Hepatocyte (in vitro differentiated cells): ENCODE measurements at regions not wholly inside any gene's neighbourhood (a gene's known extent, or its start where the extent isn't known, plus 50 kb on each side); places are given as distances from the start of the nearest gene placed in this dataset.

Source experiments
- DNase-seq: peaks from one replicate; pipeline ENCODE4 v3.0.0-alpha.2; 2016; ENCODE audit warnings: low spot score
- H2AFZ ChIP-seq: fragments of 200-600 bp; sonication (generic); 2 replicates; pipeline ENCODE4 v1.6.0; 2016; ENCODE audit warnings: antibody characterized with exemption, mild to moderate bottlenecking
- H3K27ac ChIP-seq: fragments of 200-600 bp; sonication (generic); 2 replicates; pipeline ENCODE4 v1.5.1; 2016; ENCODE audit warnings: mild to moderate bottlenecking
- H3K27me3 ChIP-seq: fragments of 200-600 bp; sonication (generic); 2 replicates; pipeline ENCODE4 v1.6.1; 2016
- H3K36me3 ChIP-seq: fragments of 200-600 bp; sonication (generic); replicated peaks from 2 replicates; pipeline ENCODE4 v1.5.1; 2016; ENCODE audit warnings: low read depth; ENCODE audit not compliant: insufficient read depth
- H3K4me1 ChIP-seq: fragments of 200-600 bp; sonication (generic); 2 replicates; pipeline ENCODE4 v1.5.1; 2016; ENCODE audit warnings: mild to moderate bottlenecking, moderate library complexity; ENCODE audit not compliant: insufficient read depth
- H3K4me2 ChIP-seq: fragments of 200-600 bp; sonication (generic); 2 replicates; pipeline ENCODE4 v1.6.0; 2016
- H3K4me3 ChIP-seq: fragments of 200-600 bp; sonication (generic); 2 replicates; pipeline ENCODE4 v1.5.1; 2016; ENCODE audit warnings: mild to moderate bottlenecking
- H3K79me2 ChIP-seq: fragments of 200-600 bp; sonication (generic); 2 replicates; pipeline ENCODE4 v1.6.0; 2017; ENCODE audit warnings: mild to moderate bottlenecking
- H3K9me2 ChIP-seq: fragments of 200-600 bp; sonication (generic); replicated peaks from 2 replicates; pipeline ENCODE4 v1.6.0; 2017; ENCODE audit warnings: mild to moderate bottlenecking; ENCODE audit not compliant: insufficient read depth
- H3K9me3 ChIP-seq: fragments of 200-600 bp; sonication (generic); 2 replicates; pipeline ENCODE4 v1.5.1; 2016; ENCODE audit warnings: low read depth, mild to moderate bottlenecking
- H4K20me1 ChIP-seq: fragments of 200-600 bp; sonication (generic); 2 replicates; pipeline ENCODE4 v1.6.0; 2016; ENCODE audit warnings: mild to moderate bottlenecking; ENCODE audit not compliant: insufficient read depth, poor library complexity, severe bottlenecking
- EZH2 ChIP-seq: fragments of 200-600 bp; sonication (generic); IDR thresholded peaks from 2 replicates; pipeline ENCODE4 v1.6.1; 2016; ENCODE audit warnings: antibody characterized with exemption, mild to moderate bottlenecking, borderline replicate concordance
- EZH2phosphoT487 ChIP-seq: fragments of 200-600 bp; sonication (generic); IDR thresholded peaks from one replicate; pipeline ENCODE4 v1.6.1; 2018; ENCODE audit warnings: antibody characterized with exemption, mild to moderate bottlenecking, low read depth, moderate library complexity; ENCODE audit not compliant: unreplicated experiment, severe bottlenecking
- WGBS: methylation state at CpG from one replicate; pipeline ENCODE4 v1.1.6; 2016; ENCODE audit warnings: low lambda C conversion rate; ENCODE audit errors: missing lambda C conversion rate; 5-methylcytosine and 5-hydroxymethylcytosine counted together
- TF ChIP-seq, protein P1 (sequence below): fragments of 200-600 bp; sonication (generic); IDR thresholded peaks from 2 replicates; pipeline ENCODE4 v1.5.1; 2016; ENCODE audit warnings: antibody characterized with exemption, mild to moderate bottlenecking; ENCODE audit not compliant: poor library complexity

DNA sequence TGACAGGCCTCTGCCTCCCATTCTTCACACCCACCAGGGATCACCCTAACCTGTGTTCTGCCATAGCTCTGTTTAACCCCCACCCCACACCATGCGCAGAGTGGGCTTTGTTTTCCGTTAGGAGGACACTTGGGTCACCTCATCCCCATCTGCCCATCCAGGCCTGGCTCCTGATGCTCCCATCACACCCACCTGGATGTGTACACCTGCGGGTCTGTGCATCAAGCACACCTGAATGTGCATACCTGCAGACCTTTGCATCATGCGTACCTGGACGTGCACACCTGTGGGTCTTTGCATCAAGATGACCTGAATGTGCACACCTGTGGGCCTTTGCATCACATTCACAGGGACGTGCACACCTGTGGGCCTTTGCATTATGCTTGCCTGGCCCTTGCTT is 835.8 kb upstream of the TMEM132C start:
- no peak for DNase-seq
- no peak overlapping the region for H2AFZ ChIP-seq
- TF ChIP-seq EZH2phosphoT487: no peak
- TF ChIP-seq, protein P1, sequence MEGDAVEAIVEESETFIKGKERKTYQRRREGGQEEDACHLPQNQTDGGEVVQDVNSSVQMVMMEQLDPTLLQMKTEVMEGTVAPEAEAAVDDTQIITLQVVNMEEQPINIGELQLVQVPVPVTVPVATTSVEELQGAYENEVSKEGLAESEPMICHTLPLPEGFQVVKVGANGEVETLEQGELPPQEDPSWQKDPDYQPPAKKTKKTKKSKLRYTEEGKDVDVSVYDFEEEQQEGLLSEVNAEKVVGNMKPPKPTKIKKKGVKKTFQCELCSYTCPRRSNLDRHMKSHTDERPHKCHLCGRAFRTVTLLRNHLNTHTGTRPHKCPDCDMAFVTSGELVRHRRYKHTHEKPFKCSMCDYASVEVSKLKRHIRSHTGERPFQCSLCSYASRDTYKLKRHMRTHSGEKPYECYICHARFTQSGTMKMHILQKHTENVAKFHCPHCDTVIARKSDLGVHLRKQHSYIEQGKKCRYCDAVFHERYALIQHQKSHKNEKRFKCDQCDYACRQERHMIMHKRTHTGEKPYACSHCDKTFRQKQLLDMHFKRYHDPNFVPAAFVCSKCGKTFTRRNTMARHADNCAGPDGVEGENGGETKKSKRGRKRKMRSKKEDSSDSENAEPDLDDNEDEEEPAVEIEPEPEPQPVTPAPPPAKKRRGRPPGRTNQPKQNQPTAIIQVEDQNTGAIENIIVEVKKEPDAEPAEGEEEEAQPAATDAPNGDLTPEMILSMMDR: no peak
- TF ChIP-seq EZH2: no peak
- H3K27me3 ChIP-seq: no peaks in the 10 kb centered on the region
- no peaks in the 10 kb centered on the region for H3K36me3 ChIP-seq
- no peak overlapping the region for H3K4me3 ChIP-seq
- no peaks in the 10 kb centered on the region for H3K9me2 ChIP-seq
- no peak overlapping the region for H3K4me2 ChIP-seq
- 100% methylated on average over 6 of the region's 6 CpGs for WGBS
- no peaks in the 10 kb centered on the region for H3K9me3 ChIP-seq
- H3K79me2 ChIP-seq: no peaks in the 10 kb centered on the region
- no peaks in the 10 kb centered on the region for H4K20me1 ChIP-seq
- H3K27ac ChIP-seq: no peak overlapping the region
- H3K4me1 ChIP-seq: no peaks in the 10 kb centered on the region

DNA sequence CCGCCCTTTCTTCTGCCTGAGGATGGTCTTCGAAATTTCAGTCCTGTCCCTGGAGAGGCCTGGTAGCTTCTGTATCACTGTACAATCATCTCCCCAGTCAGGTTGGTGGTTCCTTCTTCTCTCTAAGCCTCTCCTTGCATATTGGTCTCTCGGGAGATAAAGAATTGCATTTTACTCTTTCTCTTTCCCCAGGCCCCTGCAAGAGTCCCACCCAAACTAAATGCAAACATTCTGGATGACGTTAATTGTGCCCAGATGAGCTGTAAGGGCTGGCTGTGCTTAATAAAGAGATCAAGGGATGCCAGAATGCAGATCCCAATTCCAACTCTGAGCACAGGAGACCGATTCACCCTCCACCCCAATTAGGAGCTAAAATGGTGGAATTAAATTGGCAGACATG is 835.4 kb upstream of the TMEM132C start:
- WGBS: 64% methylated on average over 5 of the region's 5 CpGs
- TF ChIP-seq, protein P1: no peak
- no peak for TF ChIP-seq EZH2phosphoT487
- TF ChIP-seq EZH2: no peak
- DNase-seq: no peak
- H2AFZ ChIP-seq: no peak overlapping the region
- H3K9me3 ChIP-seq: no peaks in the 10 kb centered on the region
- H3K27ac ChIP-seq: no peak overlapping the region
- no peaks in the 10 kb centered on the region for H3K9me2 ChIP-seq
- no peaks in the 10 kb centered on the region for H4K20me1 ChIP-seq
- no peaks in the 10 kb centered on the region for H3K4me1 ChIP-seq
- no peaks in the 10 kb centered on the region for H3K27me3 ChIP-seq
- H3K79me2 ChIP-seq: no peaks in the 10 kb centered on the region
- no peak overlapping the region for H3K4me3 ChIP-seq
- no peak overlapping the region for H3K4me2 ChIP-seq
- no peaks in the 10 kb centered on the region for H3K36me3 ChIP-seq

DNA sequence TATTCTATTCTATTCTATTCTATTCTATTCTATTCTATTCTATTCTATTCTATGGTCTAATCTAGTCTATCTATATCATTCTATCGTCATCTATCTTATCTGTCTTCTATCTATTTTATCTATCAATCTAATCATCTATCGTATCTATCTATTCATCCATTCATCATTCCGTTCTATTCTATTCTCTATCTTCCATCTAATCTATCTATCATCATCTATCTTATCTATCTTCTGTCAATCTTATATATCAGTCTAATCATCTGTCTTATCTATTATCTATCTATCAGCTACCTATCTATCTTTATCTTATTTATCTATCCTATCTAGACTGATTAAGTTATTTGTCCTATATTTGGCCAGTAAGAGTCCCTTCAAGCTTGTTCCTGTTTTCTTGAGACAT is 831.5 kb upstream of the TMEM132C start:
- TF ChIP-seq EZH2 (no peak), EZH2phosphoT487 (no peak)
- TF ChIP-seq, protein P1: no peak
- Histone ChIP-seq H3K4me1 (no peaks in the 10 kb centered on the region), H3K36me3 (no peaks in the 10 kb centered on the region), H3K4me2 (no peak overlapping the region), H3K27ac (no peak overlapping the region), H3K9me3 (no peaks in the 10 kb centered on the region), H3K27me3 (no peaks in the 10 kb centered on the region), H2AFZ (no peak overlapping the region), H3K79me2 (no peaks in the 10 kb centered on the region), H3K9me2 (no peaks in the 10 kb centered on the region), H4K20me1 (no peaks in the 10 kb centered on the region), H3K4me3 (no peak overlapping the region)
- WGBS: 89% methylated on average over 3 of the region's 3 CpGs
- no peak for DNase-seq
